CD4-positive, alpha-beta T cell treated with Interleukin-15 for 1 hour (primary cell): ENCODE measurements at regions not wholly inside any gene's neighbourhood (a gene's known extent, or its start where the extent isn't known, plus 50 kb on each side); places are given as distances from the start of the nearest gene placed in this dataset.

ENCODE experiments used
- DNase-seq: peaks from one replicate; pipeline ENCODE4 v3.0.0-alpha.2; 2020

GRCh38 chr18:22355598-22355997, 62.1 kb downstream of the CTAGE1 start:
- no peak for DNase-seq

GRCh38 chr18:22355069-22355468, 62.6 kb downstream of the CTAGE1 start:
- no peak for DNase-seq

GRCh38 chr18:22349966-22350365, 67.7 kb downstream of the CTAGE1 start:
- DNase-seq, result no peak

- DNase-seq, result no peak
Observed at GRCh38 chr18:22349317-22349898, 68.3 kb downstream of the CTAGE1 start.

GRCh38 chr18:22348521-22349316, 69.0 kb downstream of the CTAGE1 start:
- DNase-seq, result no peak

DNA sequence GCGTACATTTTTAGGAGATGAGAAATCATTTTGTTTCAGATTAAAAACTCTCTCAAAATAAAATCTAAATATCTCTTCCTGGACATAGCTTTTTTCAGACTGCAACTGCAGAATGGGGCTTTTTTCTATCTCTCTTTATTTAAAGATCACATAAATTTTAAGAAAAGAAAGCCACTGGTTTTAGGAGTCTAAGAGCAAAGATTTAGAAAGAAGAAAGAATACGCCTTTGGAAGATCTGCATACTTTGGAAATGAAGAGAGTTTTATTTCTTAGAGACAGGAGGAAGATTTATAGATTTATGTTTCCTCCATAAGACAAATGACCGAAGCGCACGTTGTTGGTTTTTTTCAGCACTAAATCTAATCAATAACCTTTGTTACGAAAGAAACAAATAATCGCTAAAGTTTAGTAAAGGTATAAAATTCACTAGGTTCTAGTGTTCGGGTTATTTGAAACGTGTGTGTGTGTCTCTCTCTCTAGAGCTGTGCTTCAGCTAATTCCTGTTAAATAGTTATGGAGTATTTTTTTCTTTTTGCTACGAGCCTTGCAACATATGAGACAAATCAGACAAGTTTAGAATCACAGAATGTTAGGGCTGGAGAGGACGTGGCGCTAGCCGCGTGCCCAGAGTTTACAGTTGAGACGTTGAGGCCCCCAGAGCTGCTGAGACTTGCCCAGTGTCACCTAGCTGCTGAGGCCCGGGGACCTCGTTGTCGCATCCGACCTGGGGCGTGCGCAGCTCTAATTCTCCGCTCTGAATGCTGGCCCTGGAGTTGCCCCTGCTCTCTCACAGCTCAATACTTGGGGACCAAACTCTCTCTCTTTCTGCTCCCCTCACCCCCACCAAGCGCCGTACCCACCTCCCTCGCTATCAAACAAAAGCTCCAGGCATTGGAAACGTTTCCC, 69.9 kb downstream of the CTAGE1 start:
- no peak for DNase-seq

GRCh38 chr18:22346953-22347605, 70.6 kb downstream of the CTAGE1 start:
- no peak for DNase-seq

DNA sequence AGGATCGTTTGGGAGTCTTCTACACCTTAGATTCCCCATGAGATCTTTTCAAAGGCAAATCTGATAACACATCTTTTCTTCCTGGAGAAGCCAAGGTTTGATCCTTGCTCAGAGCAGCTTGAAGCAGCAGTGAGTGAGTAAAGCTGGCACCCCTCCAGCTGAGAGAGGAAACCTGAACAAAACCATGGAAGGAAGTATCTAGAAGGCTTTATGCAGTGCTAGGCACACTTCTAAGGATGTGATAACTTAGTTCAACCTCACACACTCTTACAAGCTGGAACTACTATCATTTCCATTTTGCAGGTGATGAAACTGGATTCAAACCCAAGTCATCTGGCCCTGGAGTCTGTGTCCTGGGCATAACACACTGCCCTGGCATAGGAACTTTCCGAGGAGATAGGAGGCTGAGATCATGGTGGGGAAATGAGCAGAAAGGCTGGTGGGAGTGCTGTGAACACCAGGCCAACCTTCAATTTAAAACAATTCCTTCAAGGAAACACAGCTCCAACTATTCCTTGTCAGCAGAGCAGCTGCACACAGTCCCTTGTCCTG, 71.2 kb downstream of the CTAGE1 start:
- DNase-seq, result no peak

GRCh38 chr18:22345718-22346117, 72.0 kb downstream of the CTAGE1 start:
- DNase-seq, result no peak

GRCh38 chr18:22344908-22345670, 72.6 kb downstream of the CTAGE1 start:
- DNase-seq, result peak; percentile 38

DNA sequence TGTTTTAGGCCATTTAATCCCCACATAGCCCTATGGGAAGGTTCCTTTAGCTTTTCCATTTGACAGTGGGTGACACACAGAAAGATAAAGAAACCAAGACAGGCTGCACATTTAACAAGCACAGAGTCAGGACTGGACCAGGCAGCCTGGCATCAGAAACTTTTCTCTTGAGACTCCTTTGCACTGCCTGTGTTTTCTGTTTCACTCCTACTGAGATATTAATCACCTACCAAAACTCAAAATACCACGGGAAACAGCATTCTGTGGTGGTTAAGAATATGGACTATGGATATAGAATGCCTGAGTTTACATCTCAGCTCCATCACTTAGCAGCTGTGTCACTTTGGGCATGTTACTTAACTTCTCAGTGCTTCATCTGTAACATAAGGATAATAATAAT, 73.3 kb downstream of the CTAGE1 start:
- DNase-seq, result no peak

DNA sequence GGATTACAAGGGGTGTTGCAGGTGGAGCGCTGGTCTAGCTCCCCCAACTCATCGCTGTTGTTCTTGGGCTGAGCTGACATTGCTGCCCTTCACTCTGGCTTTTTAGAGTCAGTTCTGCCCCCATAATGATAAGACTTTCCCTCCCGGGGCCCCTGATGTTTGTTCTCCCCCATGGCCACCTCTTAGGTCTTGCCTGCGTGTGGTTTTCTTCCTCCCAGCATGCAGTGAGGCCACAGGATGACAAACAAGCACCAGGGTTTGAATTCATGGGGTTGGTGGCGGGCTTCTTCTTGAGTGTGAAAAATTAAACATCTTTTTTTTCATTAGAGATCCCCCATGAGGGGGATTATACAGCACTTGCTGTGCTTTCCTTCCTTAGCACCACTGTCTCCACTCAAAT, 74.1 kb downstream of the CTAGE1 start:
- DNase-seq, result no peak

GRCh38 chr18:22342625-22343024, 75.1 kb downstream of the CTAGE1 start:
- no peak for DNase-seq

DNA sequence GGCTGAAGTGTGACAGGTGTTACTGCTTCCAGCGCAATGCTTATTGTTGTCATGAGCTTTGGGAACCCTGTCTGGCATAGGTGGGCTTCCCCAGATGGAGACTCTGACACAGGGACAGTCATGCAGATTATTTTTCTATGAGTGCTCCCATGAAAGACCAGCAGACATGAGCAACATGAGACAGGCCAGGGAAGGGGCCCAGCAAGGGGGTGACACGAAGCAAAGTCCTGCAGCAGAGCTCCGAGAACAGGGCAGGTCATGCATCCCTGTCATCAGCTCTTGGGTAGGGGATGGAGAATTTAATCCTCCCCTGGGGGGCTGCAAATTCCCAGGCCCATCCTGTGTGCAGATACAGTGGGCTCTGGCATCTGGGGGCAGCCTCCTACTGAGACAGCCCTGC, 77.4 kb downstream of the CTAGE1 start:
- DNase-seq, result no peak

DNA sequence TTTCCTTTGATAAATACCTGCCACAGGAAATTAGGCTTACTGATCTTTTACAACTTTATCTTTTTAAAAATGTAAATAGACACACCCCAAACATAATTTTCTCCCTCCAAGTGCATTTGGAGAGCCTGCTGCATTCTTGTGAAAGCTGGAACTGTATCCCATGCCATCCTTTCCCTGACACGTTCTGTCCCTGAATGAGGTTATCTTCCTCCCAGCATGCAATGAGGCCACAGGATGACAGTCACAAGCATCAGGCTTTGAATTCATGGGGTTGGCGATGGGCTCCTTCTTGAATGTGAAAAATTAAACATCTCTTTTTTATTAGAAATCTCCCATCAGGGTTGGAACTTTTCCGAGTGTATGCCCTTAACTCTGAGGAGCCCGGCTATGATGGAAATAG, 77.8 kb downstream of the CTAGE1 start:
- no peak for DNase-seq

DNA sequence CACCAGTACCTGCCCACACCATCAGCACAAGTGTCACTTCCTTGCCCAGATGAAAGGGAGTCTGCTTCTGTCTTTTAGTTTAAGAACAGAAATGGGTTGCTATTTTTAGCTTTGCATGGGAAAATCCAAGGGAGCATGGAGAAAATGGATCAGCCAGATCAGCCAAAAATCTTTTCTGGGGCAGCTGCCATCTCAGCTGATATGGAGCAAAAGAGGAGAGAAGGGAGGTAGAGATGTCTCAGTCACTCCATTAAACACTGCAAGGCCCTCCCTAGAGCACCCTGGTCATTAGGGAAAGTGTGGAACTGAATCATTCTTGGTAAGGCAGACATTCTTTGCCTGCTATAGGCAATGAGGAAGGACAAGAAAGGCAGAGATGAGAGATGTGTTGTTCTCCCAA, 79.9 kb downstream of the CTAGE1 start:
- no peak for DNase-seq

- no peak for DNase-seq
Observed at GRCh38 chr18:22337306-22337705, 80.4 kb downstream of the CTAGE1 start.

- DNase-seq, result no peak
Observed at GRCh38 chr18:22336406-22336805, 81.3 kb downstream of the CTAGE1 start.

DNA sequence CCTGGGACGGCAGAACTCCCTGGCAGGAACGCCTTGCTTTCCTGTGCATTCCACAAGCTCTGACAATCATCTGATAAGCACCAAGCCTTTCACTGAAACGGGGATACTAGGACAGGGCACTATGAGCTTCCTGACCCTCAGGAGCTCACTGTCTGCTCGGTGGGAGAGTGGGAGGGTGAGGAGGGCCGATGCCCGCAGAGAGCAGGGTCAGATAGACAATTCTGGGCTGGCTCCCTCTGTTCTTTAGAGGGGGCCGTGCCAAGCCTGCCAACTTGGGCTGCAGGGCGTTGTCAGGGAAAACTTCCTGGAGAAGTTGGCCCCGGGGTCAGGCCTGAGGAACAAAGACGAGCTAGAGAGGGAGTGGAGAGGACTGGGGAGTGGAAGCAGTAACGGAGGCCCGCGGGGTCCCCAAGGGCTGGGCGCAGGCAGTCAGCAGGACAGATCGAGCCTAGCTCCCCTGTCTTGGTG, 82.0 kb downstream of the CTAGE1 start:
- no peak for DNase-seq

GRCh38 chr18:22334567-22334966, 83.1 kb downstream of the CTAGE1 start:
- no peak for DNase-seq

GRCh38 chr18:22332590-22332989, 85.1 kb downstream of the CTAGE1 start:
- no peak for DNase-seq

GRCh38 chr18:22330508-22330907, 87.2 kb downstream of the CTAGE1 start:
- no peak for DNase-seq
